ENCODE measurements at regions not wholly inside any gene's neighbourhood (a gene's known extent, or its start where the extent isn't known, plus 50 kb on each side); places are given as distances from the start of the nearest gene placed in this dataset.

DNA sequence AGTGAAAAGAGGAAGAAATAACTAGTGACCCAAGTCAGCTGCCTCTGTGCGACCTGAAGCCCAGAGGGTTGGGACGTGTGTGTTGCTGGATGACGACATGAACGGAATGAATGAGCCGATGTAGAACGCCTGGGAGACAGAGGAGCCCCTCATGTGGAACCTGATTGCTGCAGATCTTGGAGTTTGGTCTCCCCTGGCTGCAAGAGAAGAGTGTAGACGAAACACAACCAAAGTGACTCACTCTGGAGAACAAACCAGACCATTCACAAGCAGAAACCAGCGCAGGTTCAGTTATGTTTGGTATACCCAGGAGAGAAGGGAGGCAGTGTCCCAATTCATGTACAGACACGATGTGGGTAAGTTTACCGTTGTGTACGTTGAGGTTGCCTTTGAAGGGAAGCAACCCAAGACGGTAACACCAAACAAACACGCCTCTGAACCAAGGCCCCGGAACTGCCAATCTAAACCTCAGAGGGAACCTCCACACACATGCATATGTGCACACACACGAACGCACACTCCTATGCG lies 265.9 kb downstream of the BMP7 start:
- no peak for ATAC-seq
- H3K9me3 ChIP-seq (ENCODE audit: control insufficient read depth, low read length, poor library complexity, severe bottlenecking), result no peaks in the 10 kb centered on the region
- DNase-seq, result no peak
- no peaks in the 10 kb centered on the region for H3K4me1 Mint-ChIP-seq
- peaks cover 17% of the 10 kb centered on the region for H3K27me3 Mint-ChIP-seq
- no peaks in the 10 kb centered on the region for H3K36me3 Mint-ChIP-seq (ENCODE audit: low read depth)
- no peak overlapping the region for H3K27ac Mint-ChIP-seq
- H3K4me3 Mint-ChIP-seq, result no peak overlapping the region

DNA sequence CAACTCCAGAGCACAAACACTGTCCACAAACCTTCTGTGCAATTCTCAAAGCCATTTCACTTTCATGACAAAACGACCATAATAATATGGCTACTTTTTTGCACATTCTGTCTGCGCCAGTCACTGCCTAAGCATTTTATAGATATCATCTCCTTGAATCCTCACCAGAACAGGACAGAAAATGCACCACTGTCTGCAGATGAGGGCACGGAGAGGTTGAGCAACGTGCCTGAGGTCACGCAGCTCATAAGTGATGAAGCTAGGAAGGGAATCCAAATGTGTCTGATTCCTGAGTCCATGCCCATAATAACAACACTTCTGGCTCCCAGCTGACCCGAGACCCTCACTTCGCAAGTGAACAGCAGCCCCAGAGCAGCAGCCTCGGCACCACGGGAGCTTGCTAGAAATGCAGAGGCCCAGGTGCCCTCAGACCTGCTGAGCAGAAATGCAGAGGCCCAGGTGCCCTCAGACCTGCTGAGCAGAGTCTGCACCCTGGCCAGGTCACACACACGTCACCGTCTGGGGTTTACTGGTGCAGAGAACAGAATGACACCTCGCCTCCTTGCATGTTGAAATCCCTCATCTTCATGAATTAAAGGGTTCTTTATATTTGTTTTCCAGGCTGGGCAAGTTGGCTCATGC lies 265.2 kb downstream of the BMP7 start:
- peaks cover 16% of the 10 kb centered on the region for H3K27me3 Mint-ChIP-seq
- DNase-seq (no peak), ATAC-seq (no peak)
- H3K27ac Mint-ChIP-seq, result no peak overlapping the region
- H3K4me3 Mint-ChIP-seq, result no peak overlapping the region
- H3K9me3 ChIP-seq (ENCODE audit: control insufficient read depth, low read length, poor library complexity, severe bottlenecking), result no peaks in the 10 kb centered on the region
- no peaks in the 10 kb centered on the region for H3K36me3 Mint-ChIP-seq (ENCODE audit: low read depth)
- H3K4me1 Mint-ChIP-seq, result no peaks in the 10 kb centered on the region

- Mint-ChIP-seq H3K4me1 (peaks cover under 1% of the 10 kb centered on the region), H3K27ac (no peak overlapping the region), H3K36me3 (ENCODE audit: low read depth) (no peaks in the 10 kb centered on the region), H3K27me3 (peaks cover 22% of the 10 kb centered on the region), H3K4me3 (no peak overlapping the region)
- ATAC-seq, result no peak
- H3K9me3 ChIP-seq (ENCODE audit: control insufficient read depth, low read length, poor library complexity, severe bottlenecking), result no peaks in the 10 kb centered on the region
- no peak for DNase-seq
These were observed 264.3 kb downstream of the BMP7 start for GRCh38 chr20:57002066-57002570.

GRCh38 chr20:57003012-57003411 lies 263.4 kb downstream of the BMP7 start:
- Mint-ChIP-seq H3K27me3 (peaks cover 25% of the 10 kb centered on the region), H3K4me1 (peaks cover 3% of the 10 kb centered on the region), H3K27ac (no peak overlapping the region), H3K36me3 (ENCODE audit: low read depth) (no peaks in the 10 kb centered on the region), H3K4me3 (no peak overlapping the region)
- ATAC-seq (no peak), DNase-seq (no peak)
- no peaks in the 10 kb centered on the region for H3K9me3 ChIP-seq (ENCODE audit: control insufficient read depth, low read length, poor library complexity, severe bottlenecking)

GRCh38 chr20:57004416-57004815 lies 262.0 kb downstream of the BMP7 start:
- Mint-ChIP-seq H3K27me3 (peaks cover 25% of the 10 kb centered on the region), H3K36me3 (ENCODE audit: low read depth) (no peaks in the 10 kb centered on the region), H3K4me3 (no peak overlapping the region), H3K27ac (no peak overlapping the region), H3K4me1 (peaks cover 3% of the 10 kb centered on the region)
- no peak for DNase-seq
- no peaks in the 10 kb centered on the region for H3K9me3 ChIP-seq (ENCODE audit: control insufficient read depth, low read length, poor library complexity, severe bottlenecking)
- ATAC-seq, result no peak

- Mint-ChIP-seq H3K4me1 (peaks cover 3% of the 10 kb centered on the region), H3K4me3 (no peak overlapping the region), H3K27me3 (peaks cover 31% of the 10 kb centered on the region), H3K36me3 (ENCODE audit: low read depth) (no peaks in the 10 kb centered on the region), H3K27ac (no peak overlapping the region)
- ATAC-seq (no peak), DNase-seq (no peak)
- H3K9me3 ChIP-seq (ENCODE audit: control insufficient read depth, low read length, poor library complexity, severe bottlenecking), result no peaks in the 10 kb centered on the region
These were observed 261.2 kb downstream of the BMP7 start for GRCh38 chr20:57004951-57005933.

DNA sequence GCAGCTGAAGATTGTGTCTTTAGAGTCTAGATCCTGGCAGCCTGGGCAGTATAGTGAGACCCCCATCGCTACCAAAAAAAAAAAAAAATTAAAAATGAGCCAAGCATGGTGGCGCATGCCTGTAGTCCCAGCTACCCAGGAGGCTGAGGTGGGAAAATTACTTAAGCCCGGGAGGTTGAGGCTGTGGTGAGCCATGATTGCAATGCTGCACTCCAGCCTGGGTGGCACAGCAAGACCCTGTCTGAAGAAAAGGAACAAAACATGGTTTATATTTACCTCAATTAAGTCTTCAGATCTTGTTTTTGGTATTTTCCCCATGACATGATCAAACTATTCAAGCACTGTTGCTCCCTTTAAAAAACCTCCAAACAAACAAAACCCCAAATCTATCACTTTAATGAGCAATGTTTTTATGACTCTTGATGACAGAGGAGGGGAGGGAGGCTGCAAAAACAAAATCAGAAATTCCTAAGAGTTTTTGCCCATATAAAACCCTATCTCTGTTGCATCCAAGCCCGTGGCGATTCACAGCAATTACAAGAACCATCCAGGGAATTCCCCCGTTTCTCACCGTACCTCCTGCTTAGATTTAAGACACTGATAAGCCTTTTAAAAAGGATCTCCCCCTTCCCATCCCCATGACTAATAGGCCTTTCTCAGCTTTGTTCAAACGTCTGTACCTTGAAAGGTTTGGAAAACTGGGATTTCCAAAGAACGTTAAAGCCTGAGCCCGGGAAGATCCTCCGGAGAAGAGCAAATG lies 259.9 kb downstream of the BMP7 start:
- H3K9me3 ChIP-seq (ENCODE audit: control insufficient read depth, low read length, poor library complexity, severe bottlenecking), result no peaks in the 10 kb centered on the region
- Mint-ChIP-seq H3K4me1 (peaks cover 3% of the 10 kb centered on the region), H3K4me3 (no peak overlapping the region), H3K36me3 (ENCODE audit: low read depth) (no peaks in the 10 kb centered on the region), H3K27ac (no peak overlapping the region), H3K27me3 (peaks cover 38% of the 10 kb centered on the region)
- ATAC-seq (no peak), DNase-seq (no peak)

- Mint-ChIP-seq H3K27me3 (peaks cover 39% of the 10 kb centered on the region), H3K27ac (no peak overlapping the region), H3K4me1 (peaks cover 3% of the 10 kb centered on the region), H3K4me3 (no peak overlapping the region), H3K36me3 (ENCODE audit: low read depth) (no peaks in the 10 kb centered on the region)
- ATAC-seq (no peak), DNase-seq (no peak)
- H3K9me3 ChIP-seq (ENCODE audit: control insufficient read depth, low read length, poor library complexity, severe bottlenecking), result no peaks in the 10 kb centered on the region
These were observed 259.3 kb downstream of the BMP7 start for GRCh38 chr20:57007171-57007540.

- H3K4me1 Mint-ChIP-seq, result peaks cover 3% of the 10 kb centered on the region
- ATAC-seq (no peak), DNase-seq (no peak)
- peaks cover 49% of the 10 kb centered on the region for H3K27me3 Mint-ChIP-seq
- no peak overlapping the region for H3K4me3 Mint-ChIP-seq
- H3K27ac Mint-ChIP-seq, result no peak overlapping the region
- no peaks in the 10 kb centered on the region for H3K9me3 ChIP-seq (ENCODE audit: control insufficient read depth, low read length, poor library complexity, severe bottlenecking)
- H3K36me3 Mint-ChIP-seq (ENCODE audit: low read depth), result no peaks in the 10 kb centered on the region
These were observed 258.2 kb downstream of the BMP7 start for GRCh38 chr20:57008217-57008616.

GRCh38 chr20:57009355-57009754 lies 257.1 kb downstream of the BMP7 start:
- no peak for ATAC-seq
- peaks cover 49% of the 10 kb centered on the region for H3K27me3 Mint-ChIP-seq
- H3K4me1 Mint-ChIP-seq, result peaks cover 3% of the 10 kb centered on the region

GRCh38 chr20:57009775-57010174 lies 256.7 kb downstream of the BMP7 start:
- ATAC-seq (no peak), DNase-seq (no peak)
- no peak overlapping the region for H3K4me3 Mint-ChIP-seq
- H3K9me3 ChIP-seq (ENCODE audit: control insufficient read depth, low read length, poor library complexity, severe bottlenecking), result no peaks in the 10 kb centered on the region
- peaks cover 3% of the 10 kb centered on the region for H3K4me1 Mint-ChIP-seq
- no peaks in the 10 kb centered on the region for H3K36me3 Mint-ChIP-seq (ENCODE audit: low read depth)
- H3K27me3 Mint-ChIP-seq, result peaks cover 52% of the 10 kb centered on the region
- no peak overlapping the region for H3K27ac Mint-ChIP-seq

More at GRCh38 chr20:57009355-57009754, 257.1 kb downstream of the BMP7 start:
- no peak for DNase-seq
- Mint-ChIP-seq H3K36me3 (ENCODE audit: low read depth) (no peaks in the 10 kb centered on the region), H3K27ac (no peak overlapping the region), H3K4me3 (no peak overlapping the region)
- H3K9me3 ChIP-seq (ENCODE audit: control insufficient read depth, low read length, poor library complexity, severe bottlenecking), result no peaks in the 10 kb centered on the region

GRCh38 chr20:57012691-57013090 lies 253.8 kb downstream of the BMP7 start:
- Mint-ChIP-seq H3K36me3 (ENCODE audit: low read depth) (no peaks in the 10 kb centered on the region), H3K27ac (no peak overlapping the region), H3K4me1 (no peaks in the 10 kb centered on the region), H3K27me3 (peaks cover 44% of the 10 kb centered on the region), H3K4me3 (no peak overlapping the region)
- ATAC-seq (no peak), DNase-seq (no peak)
- H3K9me3 ChIP-seq (ENCODE audit: control insufficient read depth, low read length, poor library complexity, severe bottlenecking), result no peaks in the 10 kb centered on the region

GRCh38 chr20:57013217-57013616 lies 253.2 kb downstream of the BMP7 start:
- no peak for DNase-seq
- no peak for ATAC-seq
- Mint-ChIP-seq H3K4me3 (no peak overlapping the region), H3K4me1 (no peaks in the 10 kb centered on the region), H3K27me3 (peaks cover 46% of the 10 kb centered on the region), H3K27ac (no peak overlapping the region), H3K36me3 (ENCODE audit: low read depth) (no peaks in the 10 kb centered on the region)
- no peaks in the 10 kb centered on the region for H3K9me3 ChIP-seq (ENCODE audit: control insufficient read depth, low read length, poor library complexity, severe bottlenecking)

Data from T-helper 17 cell (primary cell).